ENCODE measurements at regions not wholly inside any gene's neighbourhood (a gene's known extent, or its start where the extent isn't known, plus 50 kb on each side); places are given as distances from the start of the nearest gene placed in this dataset.

- no peak overlapping the region for H3K27ac ChIP-seq (ENCODE audit: insufficient read length, low read depth, low read length)
- no peaks in the 10 kb centered on the region for H3K23me2 ChIP-seq (ENCODE audit: insufficient read length, low read depth, low read length, poor library complexity, severe bottlenecking)
- H2BK20ac ChIP-seq (ENCODE audit: low read depth, low read length, poor library complexity, severe bottlenecking): no peak overlapping the region
- H3K4me3 Mint-ChIP-seq: no peak overlapping the region
- no peak overlapping the region for H4K8ac ChIP-seq (replicated peaks; ENCODE audit: insufficient read length, low read depth, low read length)
- no peak overlapping the region for H2AFZ ChIP-seq (ENCODE audit: low read length)
- DNase-seq: no peak
- no peak overlapping the region for H3K18ac ChIP-seq (ENCODE audit: insufficient read length, low read depth, low read length)
- no peaks in the 10 kb centered on the region for H3K4me1 Mint-ChIP-seq
- H3K36me3 Mint-ChIP-seq (ENCODE audit: insufficient read depth in 1 of 3, low read depth in 3 of 3): no peaks in the 10 kb centered on the region
- H3K79me2 ChIP-seq (ENCODE audit: insufficient read depth, low read length): no peaks in the 10 kb centered on the region
- no peak overlapping the region for H2AK5ac ChIP-seq (ENCODE audit: insufficient read length, low read length)
- H3K9me3 ChIP-seq (ENCODE audit: control insufficient read depth, low read depth, low read length): no peaks in the 10 kb centered on the region
- no CpG with 5 or more reads among the region's 1 CpG for WGBS (ENCODE audit: extremely low coverage, insufficient read length, low lambda C conversion rate)
- no peak overlapping the region for H3K56ac ChIP-seq (ENCODE audit: insufficient read length, low read depth, low read length)
- H3K14ac ChIP-seq (ENCODE audit: insufficient read depth, low read length): no peak overlapping the region
- H2BK12ac ChIP-seq (ENCODE audit: insufficient read length, low read depth, low read length): no peak overlapping the region
- no peak overlapping the region for H3K23ac ChIP-seq (ENCODE audit: insufficient read length, low read depth, low read length)
- H4K91ac ChIP-seq (ENCODE audit: insufficient read length, low read depth, low read length): no peak overlapping the region
- H2BK15ac ChIP-seq (ENCODE audit: low read depth, low read length): no peak overlapping the region
- no peaks in the 10 kb centered on the region for H3K9me3 Mint-ChIP-seq
- no peak overlapping the region for H3K4me2 ChIP-seq (ENCODE audit: insufficient read depth, insufficient read length, low read length)
- H2BK5ac ChIP-seq (ENCODE audit: insufficient read length, low read length): no peak overlapping the region
- TF ChIP-seq, protein P1, sequence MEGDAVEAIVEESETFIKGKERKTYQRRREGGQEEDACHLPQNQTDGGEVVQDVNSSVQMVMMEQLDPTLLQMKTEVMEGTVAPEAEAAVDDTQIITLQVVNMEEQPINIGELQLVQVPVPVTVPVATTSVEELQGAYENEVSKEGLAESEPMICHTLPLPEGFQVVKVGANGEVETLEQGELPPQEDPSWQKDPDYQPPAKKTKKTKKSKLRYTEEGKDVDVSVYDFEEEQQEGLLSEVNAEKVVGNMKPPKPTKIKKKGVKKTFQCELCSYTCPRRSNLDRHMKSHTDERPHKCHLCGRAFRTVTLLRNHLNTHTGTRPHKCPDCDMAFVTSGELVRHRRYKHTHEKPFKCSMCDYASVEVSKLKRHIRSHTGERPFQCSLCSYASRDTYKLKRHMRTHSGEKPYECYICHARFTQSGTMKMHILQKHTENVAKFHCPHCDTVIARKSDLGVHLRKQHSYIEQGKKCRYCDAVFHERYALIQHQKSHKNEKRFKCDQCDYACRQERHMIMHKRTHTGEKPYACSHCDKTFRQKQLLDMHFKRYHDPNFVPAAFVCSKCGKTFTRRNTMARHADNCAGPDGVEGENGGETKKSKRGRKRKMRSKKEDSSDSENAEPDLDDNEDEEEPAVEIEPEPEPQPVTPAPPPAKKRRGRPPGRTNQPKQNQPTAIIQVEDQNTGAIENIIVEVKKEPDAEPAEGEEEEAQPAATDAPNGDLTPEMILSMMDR (conservative IDR thresholded peaks at IDR 0.05): no peak
- no peaks in the 10 kb centered on the region for H3K4me1 ChIP-seq (ENCODE audit: insufficient read depth, low read length)
- no peaks in the 10 kb centered on the region for H3K27me3 ChIP-seq (ENCODE audit: insufficient read depth, low read length)
- H3K79me1 ChIP-seq (ENCODE audit: insufficient read depth, low read depth, low read length, poor library complexity, severe bottlenecking): no peaks in the 10 kb centered on the region
- H3K27ac Mint-ChIP-seq: no peak overlapping the region
- H2BK120ac ChIP-seq (ENCODE audit: low read depth, low read length, poor library complexity, severe bottlenecking): no peak overlapping the region
- no peaks in the 10 kb centered on the region for H4K20me1 ChIP-seq (ENCODE audit: control insufficient read depth, insufficient read depth, insufficient read length)
- H3K9ac ChIP-seq (ENCODE audit: extremely low read depth, insufficient read length, low read length): no peak overlapping the region
- H3K4ac ChIP-seq (ENCODE audit: low read depth, low read length): no peak overlapping the region
- H4K5ac ChIP-seq (ENCODE audit: insufficient read length, low read depth, low read length): no peak overlapping the region
- no peaks in the 10 kb centered on the region; the same call in none of the 2 replicates for H3K27me3 Mint-ChIP-seq (ENCODE audit: low read depth)
- no peak overlapping the region for H3T11ph ChIP-seq (ENCODE audit: low read length)
Measured at GRCh38 chr1:172751683-172752082, 92.8 kb downstream of the FASLG start.

Data from H9 (cell line).